Loucy (cell line): ENCODE measurements at regions not wholly inside any gene's neighbourhood (a gene's known extent, or its start where the extent isn't known, plus 50 kb on each side); places are given as distances from the start of the nearest gene placed in this dataset.

Source experiments
- H2AFZ ChIP-seq: fragments of 200-600 bp; sonication (generic); 2 replicates; pipeline ENCODE4 v1.6.0; 2016; ENCODE audit warnings: antibody characterized with exemption, mild to moderate bottlenecking, low read length, moderate library complexity
- H3F3A ChIP-seq: fragments of 200-600 bp; 2 replicates; pipeline ENCODE4 v1.6.0; 2016; ENCODE audit warnings: antibody characterized with exemption, low read depth, mild to moderate bottlenecking
- H3K27me3 ChIP-seq: fragments of 200-600 bp; sonication (generic); 2 replicates; pipeline ENCODE4 v1.6.1; 2014; ENCODE audit warnings: low read length, mild to moderate bottlenecking; ENCODE audit not compliant: insufficient read depth, poor library complexity, severe bottlenecking
- H3K36me3 ChIP-seq: fragments of 200-600 bp; sonication (generic); 2 replicates; pipeline ENCODE4 v1.6.1; 2016; ENCODE audit warnings: low read length; ENCODE audit not compliant: insufficient read depth
- H3K4me1 ChIP-seq: fragments of 200-600 bp; sonication (generic); 2 replicates; pipeline ENCODE4 v1.5.1; 2014; ENCODE audit warnings: low read length, mild to moderate bottlenecking; ENCODE audit not compliant: insufficient read depth, poor library complexity, severe bottlenecking
- H3K4me2 ChIP-seq: fragments of 200-600 bp; sonication (generic); 2 replicates; pipeline ENCODE4 v1.6.0; 2014; ENCODE audit warnings: antibody characterized with exemption, low read length, low read depth, mild to moderate bottlenecking; ENCODE audit not compliant: poor library complexity, severe bottlenecking
- H3K4me3 ChIP-seq: fragments of 200-600 bp; sonication (generic); 2 replicates; pipeline ENCODE4 v1.5.1; 2014; ENCODE audit warnings: low read length, mild to moderate bottlenecking, mixed read lengths; ENCODE audit not compliant: poor library complexity, severe bottlenecking
- H3K79me2 ChIP-seq: fragments of 200-600 bp; sonication (generic); 2 replicates; pipeline ENCODE4 v1.6.1; 2014; ENCODE audit warnings: low read length; ENCODE audit not compliant: insufficient read depth
- H3K9ac ChIP-seq: fragments of 200-600 bp; sonication (generic); 2 replicates; pipeline ENCODE4 v1.6.0; 2014; ENCODE audit warnings: mild to moderate bottlenecking, low read depth, low read length, moderate library complexity; ENCODE audit not compliant: poor library complexity, severe bottlenecking
- H3K9me2 ChIP-seq: fragments of 200-600 bp; sonication (generic); replicated peaks from 2 replicates; pipeline ENCODE4 v1.6.1; 2016; ENCODE audit warnings: low read depth, low read length, mixed read lengths
- H3K9me3 ChIP-seq: fragments of 200-600 bp; sonication (generic); 2 replicates; pipeline ENCODE4 v1.6.1; 2014; ENCODE audit warnings: mild to moderate bottlenecking, antibody characterized with exemption, low read length, low read depth; ENCODE audit not compliant: insufficient read depth
- H4K20me1 ChIP-seq: fragments of 200-600 bp; sonication (generic); 2 replicates; pipeline ENCODE4 v1.6.0; 2014; ENCODE audit warnings: antibody characterized with exemption, low read length, mild to moderate bottlenecking; ENCODE audit not compliant: insufficient read depth, poor library complexity, severe bottlenecking
- EZH2phosphoT487 ChIP-seq: fragments of 200-600 bp; IDR thresholded peaks from 2 replicates; pipeline ENCODE4 v1.6.1; 2018; ENCODE audit warnings: antibody characterized with exemption, mild to moderate bottlenecking, moderate library complexity, borderline replicate concordance
- TF ChIP-seq, protein P1 (sequence below): fragments of 200-600 bp; sonication (generic); conservative IDR thresholded peaks from 2 replicates; pipeline ENCODE4 v1.5.1; 2014; ENCODE audit warnings: mild to moderate bottlenecking, antibody characterized with exemption, low read length

DNA sequence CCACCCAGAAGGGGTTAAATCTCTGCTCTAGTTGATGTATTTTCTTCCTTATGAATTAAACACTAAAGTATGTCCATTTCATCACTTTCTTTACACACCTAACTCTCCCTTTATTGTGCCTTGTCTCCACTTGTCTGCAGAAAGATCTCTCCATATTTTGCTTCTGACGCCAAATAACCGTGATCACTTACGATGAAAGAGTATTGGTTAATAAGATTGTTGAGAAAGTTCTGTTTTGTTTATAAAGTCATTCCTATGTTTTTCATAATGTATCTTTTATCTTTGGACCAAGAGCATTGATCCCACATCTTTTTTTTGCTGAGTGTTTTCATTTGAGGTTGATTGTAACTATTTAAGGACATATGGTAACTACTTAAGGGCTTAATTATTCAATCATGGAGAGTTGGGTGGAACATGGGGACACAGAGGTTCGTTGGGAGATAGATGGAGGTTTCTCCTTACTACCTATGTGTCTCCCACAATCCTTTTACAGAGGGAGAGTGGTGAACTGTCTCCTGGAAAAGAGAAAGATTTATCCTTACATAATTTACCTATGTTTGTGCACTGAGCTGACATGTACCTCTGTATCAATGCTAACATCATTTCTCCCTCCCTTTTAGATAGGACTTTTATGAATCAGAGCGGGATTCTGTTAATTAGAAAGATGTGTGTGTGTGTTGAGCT lies 120.7 kb upstream of the SLC38A2 start:
- H3K9me3 ChIP-seq = no peaks in the 10 kb centered on the region
- H3K4me1 ChIP-seq = no peaks in the 10 kb centered on the region
- no peaks in the 10 kb centered on the region for H3K9me2 ChIP-seq
- no peak overlapping the region for H2AFZ ChIP-seq
- H3F3A ChIP-seq = no peaks in the 10 kb centered on the region
- H3K79me2 ChIP-seq = no peaks in the 10 kb centered on the region
- no peaks in the 10 kb centered on the region for H4K20me1 ChIP-seq
- H3K9ac ChIP-seq = no peak overlapping the region
- no peak overlapping the region for H3K4me3 ChIP-seq
- H3K4me2 ChIP-seq = no peak overlapping the region
- TF ChIP-seq, protein P1, sequence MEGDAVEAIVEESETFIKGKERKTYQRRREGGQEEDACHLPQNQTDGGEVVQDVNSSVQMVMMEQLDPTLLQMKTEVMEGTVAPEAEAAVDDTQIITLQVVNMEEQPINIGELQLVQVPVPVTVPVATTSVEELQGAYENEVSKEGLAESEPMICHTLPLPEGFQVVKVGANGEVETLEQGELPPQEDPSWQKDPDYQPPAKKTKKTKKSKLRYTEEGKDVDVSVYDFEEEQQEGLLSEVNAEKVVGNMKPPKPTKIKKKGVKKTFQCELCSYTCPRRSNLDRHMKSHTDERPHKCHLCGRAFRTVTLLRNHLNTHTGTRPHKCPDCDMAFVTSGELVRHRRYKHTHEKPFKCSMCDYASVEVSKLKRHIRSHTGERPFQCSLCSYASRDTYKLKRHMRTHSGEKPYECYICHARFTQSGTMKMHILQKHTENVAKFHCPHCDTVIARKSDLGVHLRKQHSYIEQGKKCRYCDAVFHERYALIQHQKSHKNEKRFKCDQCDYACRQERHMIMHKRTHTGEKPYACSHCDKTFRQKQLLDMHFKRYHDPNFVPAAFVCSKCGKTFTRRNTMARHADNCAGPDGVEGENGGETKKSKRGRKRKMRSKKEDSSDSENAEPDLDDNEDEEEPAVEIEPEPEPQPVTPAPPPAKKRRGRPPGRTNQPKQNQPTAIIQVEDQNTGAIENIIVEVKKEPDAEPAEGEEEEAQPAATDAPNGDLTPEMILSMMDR = no peak
- TF ChIP-seq EZH2phosphoT487 = no peak
- H3K36me3 ChIP-seq = no peaks in the 10 kb centered on the region
- no peaks in the 10 kb centered on the region for H3K27me3 ChIP-seq

DNA sequence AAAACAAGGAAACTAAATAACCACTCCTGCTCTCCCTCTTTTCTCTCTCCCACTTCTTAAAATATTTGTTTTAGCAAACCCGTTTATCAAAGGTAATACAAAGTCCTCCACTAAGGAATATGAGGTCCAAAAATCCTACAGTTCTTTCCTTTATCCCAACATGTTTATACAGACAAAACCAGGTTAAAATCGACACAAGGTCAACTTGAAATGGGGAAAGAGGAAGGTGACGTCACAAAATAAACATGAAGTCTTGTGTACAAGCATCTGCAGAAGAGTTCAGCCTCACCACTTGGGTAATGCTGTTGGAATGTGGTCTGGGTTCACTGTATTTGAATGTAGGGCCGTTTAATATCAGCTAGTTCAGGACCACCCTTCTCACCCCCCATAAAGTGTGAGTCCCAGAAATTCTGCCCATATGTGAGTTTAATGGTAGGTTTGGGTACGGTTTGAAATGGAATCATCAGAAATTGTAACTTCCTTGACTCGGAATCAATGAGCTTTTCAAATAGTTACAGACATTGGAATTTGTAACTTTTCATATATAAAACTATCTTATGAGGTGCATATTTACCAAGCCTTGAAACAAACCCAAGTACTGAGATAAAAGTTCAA lies 120.0 kb upstream of the SLC38A2 start:
- TF ChIP-seq, protein P1 = no peak
- TF ChIP-seq EZH2phosphoT487 = no peak
- no peak overlapping the region for H3K4me3 ChIP-seq
- no peak overlapping the region for H2AFZ ChIP-seq
- H4K20me1 ChIP-seq = no peaks in the 10 kb centered on the region
- no peak overlapping the region for H3K9ac ChIP-seq
- H3K27me3 ChIP-seq = no peaks in the 10 kb centered on the region
- H3K4me2 ChIP-seq = no peak overlapping the region
- no peaks in the 10 kb centered on the region for H3K9me3 ChIP-seq
- no peaks in the 10 kb centered on the region for H3K9me2 ChIP-seq
- no peaks in the 10 kb centered on the region for H3K36me3 ChIP-seq
- H3K4me1 ChIP-seq = peaks cover 4% of the 10 kb centered on the region
- H3F3A ChIP-seq = no peaks in the 10 kb centered on the region
- H3K79me2 ChIP-seq = no peaks in the 10 kb centered on the region

DNA sequence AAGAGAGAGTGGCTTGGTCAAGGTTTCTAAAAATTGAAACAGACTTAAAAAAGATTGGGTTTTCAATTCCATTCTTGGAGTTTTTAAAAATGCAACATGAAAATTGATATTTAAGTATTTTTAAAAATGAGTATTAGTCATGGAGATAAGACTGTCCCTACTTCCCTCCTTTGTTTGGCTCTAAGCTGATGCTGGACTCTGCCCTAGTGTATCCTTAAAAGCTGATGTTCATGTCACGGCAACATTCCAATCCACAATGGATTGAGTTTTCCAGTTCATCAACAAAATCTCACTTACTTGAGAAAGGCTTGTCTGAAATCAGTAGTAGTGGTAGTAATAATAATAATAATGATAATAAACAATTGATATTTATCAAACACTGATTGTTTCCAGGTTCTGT lies 119.0 kb upstream of the SLC38A2 start:
- no peak overlapping the region for H3K4me3 ChIP-seq
- no peak for TF ChIP-seq EZH2phosphoT487
- TF ChIP-seq, protein P1 = no peak
- H3K4me2 ChIP-seq = no peak overlapping the region
- H4K20me1 ChIP-seq = no peaks in the 10 kb centered on the region
- no peak overlapping the region for H3K9ac ChIP-seq
- no peak overlapping the region for H2AFZ ChIP-seq
- H3K36me3 ChIP-seq = no peaks in the 10 kb centered on the region
- no peaks in the 10 kb centered on the region for H3F3A ChIP-seq
- H3K79me2 ChIP-seq = no peaks in the 10 kb centered on the region
- no peaks in the 10 kb centered on the region for H3K27me3 ChIP-seq
- no peaks in the 10 kb centered on the region for H3K9me2 ChIP-seq
- peaks cover 11% of the 10 kb centered on the region for H3K4me1 ChIP-seq
- no peaks in the 10 kb centered on the region for H3K9me3 ChIP-seq
